KMS-11 (cell line): ENCODE measurements at regions not wholly inside any gene's neighbourhood (a gene's known extent, or its start where the extent isn't known, plus 50 kb on each side); places are given as distances from the start of the nearest gene placed in this dataset.

Experiments
- H2AFZ ChIP-seq: fragments of 200-600 bp; sonication (generic); 2 replicates; pipeline ENCODE4 v1.6.1; 2016; ENCODE audit warnings: antibody characterized with exemption, mixed run types, low read depth
- H3K27ac ChIP-seq: fragments of 200-600 bp; sonication (generic); 2 replicates; pipeline ENCODE4 v1.6.1; 2016; ENCODE audit warnings: mild to moderate bottlenecking, mixed run types
- H3K27me3 ChIP-seq: fragments of 200-600 bp; sonication (generic); 2 replicates; pipeline ENCODE4 v1.6.1; 2017; ENCODE audit warnings: mild to moderate bottlenecking, low read depth, mixed run types, moderate library complexity; ENCODE audit not compliant: insufficient read depth
- H3K36me3 ChIP-seq: fragments of 200-600 bp; sonication (generic); 2 replicates; pipeline ENCODE4 v1.6.1; 2017; ENCODE audit warnings: mild to moderate bottlenecking, mixed run types; ENCODE audit not compliant: insufficient read depth
- H3K4me1 ChIP-seq: fragments of 200-600 bp; sonication (generic); 2 replicates; pipeline ENCODE4 v1.6.1; 2016; ENCODE audit warnings: mild to moderate bottlenecking, low read depth, mixed run types; ENCODE audit not compliant: poor library complexity, severe bottlenecking
- H3K4me2 ChIP-seq: fragments of 200-600 bp; sonication (generic); 2 replicates; pipeline ENCODE4 v1.7.0; 2016; ENCODE audit warnings: mild to moderate bottlenecking, mixed run types
- H3K4me3 ChIP-seq: fragments of 200-600 bp; sonication (generic); IDR thresholded peaks from 2 replicates; pipeline ENCODE4 v1.6.1; 2017; ENCODE audit warnings: low read depth, low read length, mixed read lengths; ENCODE audit not compliant: insufficient read depth
- H3K79me2 ChIP-seq: fragments of 200-600 bp; sonication (generic); 2 replicates; pipeline ENCODE4 v1.6.1; 2016; ENCODE audit warnings: low read depth, mixed run types; ENCODE audit not compliant: insufficient read depth
- H3K9ac ChIP-seq: fragments of 200-600 bp; sonication (generic); 2 replicates; pipeline ENCODE4 v1.6.1; 2016; ENCODE audit warnings: mild to moderate bottlenecking, mixed run types
- H4K20me1 ChIP-seq: fragments of 200-600 bp; sonication (generic); 2 replicates; pipeline ENCODE4 v1.6.1; 2016; ENCODE audit warnings: mild to moderate bottlenecking, mixed run types; ENCODE audit not compliant: insufficient read depth
- CTCF ChIP-seq: fragments of 200-600 bp; sonication (generic); conservative IDR thresholded peaks from 2 replicates; pipeline ENCODE4 v1.6.1; 2017; ENCODE audit warnings: low read depth, mild to moderate bottlenecking, antibody characterized with exemption, low read length, moderate library complexity, mixed read lengths

GRCh38 chr12:74641262-74641661 lies 103.6 kb downstream of the ATXN7L3B start:
- Histone ChIP-seq H4K20me1 (no peaks in the 10 kb centered on the region), H2AFZ (no peak overlapping the region), H3K4me1 (peaks cover 4% of the 10 kb centered on the region), H3K4me3 (no peak overlapping the region), H3K9ac (no peak overlapping the region), H3K27ac (no peak overlapping the region), H3K27me3 (no peaks in the 10 kb centered on the region), H3K36me3 (no peaks in the 10 kb centered on the region), H3K4me2 (no peak overlapping the region), H3K79me2 (no peaks in the 10 kb centered on the region)
- TF ChIP-seq CTCF = no peak

- Histone ChIP-seq H3K4me3 (no peak overlapping the region), H3K79me2 (no peaks in the 10 kb centered on the region), H3K27me3 (no peaks in the 10 kb centered on the region), H3K4me1 (peaks cover 4% of the 10 kb centered on the region), H3K36me3 (no peaks in the 10 kb centered on the region), H2AFZ (no peak overlapping the region), H4K20me1 (no peaks in the 10 kb centered on the region), H3K27ac (no peak overlapping the region), H3K4me2 (no peak overlapping the region), H3K9ac (no peak overlapping the region)
- no peak for TF ChIP-seq CTCF
Observed at GRCh38 chr12:74641694-74642093, 104.1 kb downstream of the ATXN7L3B start.

- Histone ChIP-seq H3K27me3 (no peaks in the 10 kb centered on the region), H3K4me2 (no peak overlapping the region), H3K4me3 (no peak overlapping the region), H2AFZ (no peak overlapping the region), H3K9ac (no peak overlapping the region), H3K27ac (no peak overlapping the region), H3K79me2 (no peaks in the 10 kb centered on the region), H3K36me3 (no peaks in the 10 kb centered on the region), H3K4me1 (peaks cover 4% of the 10 kb centered on the region), H4K20me1 (no peaks in the 10 kb centered on the region)
- TF ChIP-seq CTCF = no peak
Observed at GRCh38 chr12:74644681-74645080, 107.0 kb downstream of the ATXN7L3B start.

GRCh38 chr12:74646831-74647230 lies 109.2 kb downstream of the ATXN7L3B start:
- no peak overlapping the region for H2AFZ ChIP-seq
- no peaks in the 10 kb centered on the region for H4K20me1 ChIP-seq
- H3K36me3 ChIP-seq = no peaks in the 10 kb centered on the region
- peaks cover 2% of the 10 kb centered on the region for H3K4me1 ChIP-seq
- no peaks in the 10 kb centered on the region for H3K79me2 ChIP-seq
- H3K27me3 ChIP-seq = no peaks in the 10 kb centered on the region
- 0 out of 2 replicates have a peak, but pooled peaks have one; percentile 25 for TF ChIP-seq CTCF
- no peak overlapping the region for H3K9ac ChIP-seq
- H3K4me3 ChIP-seq = no peak overlapping the region
- no peak overlapping the region for H3K4me2 ChIP-seq
- no peak overlapping the region for H3K27ac ChIP-seq
